Esophagus muscularis mucosa (tissue), 4 donors: ENCODE measurements at regions not wholly inside any gene's neighbourhood (a gene's known extent, or its start where the extent isn't known, plus 50 kb on each side); places are given as distances from the start of the nearest gene placed in this dataset.

Experiments used
- EP300 ChIP-seq: sonication (generic); formaldehyde crosslinking; IDR thresholded peaks from one replicate; pipeline ENCODE4 v1.6.1; 2017; ENCODE audit warnings: antibody characterized with exemption
- POLR2A ChIP-seq: fragments of 450-650 bp; IDR thresholded peaks from one replicate; pipeline ENCODE4 v1.6.1; 2017; ENCODE audit warnings: antibody characterized with exemption, moderate library complexity, mild to moderate bottlenecking, low read depth
- POLR2AphosphoS5 ChIP-seq, 2 donors: sonication (generic); formaldehyde crosslinking; IDR thresholded peaks; one replicate each; pipeline ENCODE4 v1.6.1; 2017; ENCODE audit warnings: antibody characterized with exemption in 2 of 2
- TF ChIP-seq, protein P1 (sequence below), 3 experiments: fragments of 200-600 bp in 2 of 3; fragments of 450-650 bp in 1 of 3; sonication (generic) in 2 of 3; IDR thresholded peaks; one replicate each; pipeline ENCODE4 v1.5.1; 2017 to 2019; ENCODE audit warnings: antibody characterized with exemption in 3 of 3, mild to moderate bottlenecking in 2 of 3, moderate library complexity in 1 of 3

DNA sequence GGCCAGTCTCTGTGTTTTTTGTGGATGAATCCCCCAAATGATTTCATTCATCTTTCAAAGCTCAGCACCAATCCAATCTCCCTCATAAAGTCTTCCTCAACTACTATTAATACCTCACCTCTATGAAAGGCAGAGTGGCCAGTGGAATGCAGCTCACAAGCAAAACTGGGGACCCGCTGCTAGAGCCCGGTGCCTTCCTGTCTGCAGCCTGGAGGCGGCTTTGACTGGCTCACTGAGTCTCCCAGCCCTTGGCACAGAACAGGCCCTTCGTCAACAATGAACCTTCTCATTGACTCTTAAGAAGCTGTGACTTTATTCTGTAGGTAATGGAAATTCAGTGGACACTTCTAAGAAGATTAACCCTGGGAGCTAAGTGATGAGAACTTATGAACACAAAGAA, 86.8 kb upstream of the RAB4A start:
- TF ChIP-seq, protein P1, sequence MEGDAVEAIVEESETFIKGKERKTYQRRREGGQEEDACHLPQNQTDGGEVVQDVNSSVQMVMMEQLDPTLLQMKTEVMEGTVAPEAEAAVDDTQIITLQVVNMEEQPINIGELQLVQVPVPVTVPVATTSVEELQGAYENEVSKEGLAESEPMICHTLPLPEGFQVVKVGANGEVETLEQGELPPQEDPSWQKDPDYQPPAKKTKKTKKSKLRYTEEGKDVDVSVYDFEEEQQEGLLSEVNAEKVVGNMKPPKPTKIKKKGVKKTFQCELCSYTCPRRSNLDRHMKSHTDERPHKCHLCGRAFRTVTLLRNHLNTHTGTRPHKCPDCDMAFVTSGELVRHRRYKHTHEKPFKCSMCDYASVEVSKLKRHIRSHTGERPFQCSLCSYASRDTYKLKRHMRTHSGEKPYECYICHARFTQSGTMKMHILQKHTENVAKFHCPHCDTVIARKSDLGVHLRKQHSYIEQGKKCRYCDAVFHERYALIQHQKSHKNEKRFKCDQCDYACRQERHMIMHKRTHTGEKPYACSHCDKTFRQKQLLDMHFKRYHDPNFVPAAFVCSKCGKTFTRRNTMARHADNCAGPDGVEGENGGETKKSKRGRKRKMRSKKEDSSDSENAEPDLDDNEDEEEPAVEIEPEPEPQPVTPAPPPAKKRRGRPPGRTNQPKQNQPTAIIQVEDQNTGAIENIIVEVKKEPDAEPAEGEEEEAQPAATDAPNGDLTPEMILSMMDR (IDR thresholded peaks at IDR 0.05) = no peak
- TF ChIP-seq EP300 (no peak), POLR2A (no peak), POLR2AphosphoS5 (IDR thresholded peaks at IDR 0.05) (no peak)
